Right lobe of liver (tissue), 6 donors: ENCODE measurements at regions not wholly inside any gene's neighbourhood (a gene's known extent, or its start where the extent isn't known, plus 50 kb on each side); places are given as distances from the start of the nearest gene placed in this dataset.

Experiments
- ATAC-seq, 4 donors: fragments of 200-7000 bp; cut with Tn5 transposase; one replicate each; pipeline ENCODE4 v1.9.1; 2020; ENCODE audit warnings: mild to moderate bottlenecking in 4 of 4, moderate library complexity in 4 of 4
- DNase-seq, 3 donors: peaks; one replicate each; pipeline ENCODE4 v3.0.0-alpha.2; 2020
- H3K27ac ChIP-seq, 3 donors: fragments of 200-600 bp; one replicate each; pipeline ENCODE4 v1.8.0; 2022
- H3K27me3 ChIP-seq, 2 donors: fragments of 200-600 bp; one replicate each; pipeline ENCODE4 v1.8.0; 2022
- H3K36me3 ChIP-seq, 4 donors: fragments of 200-600 bp; sonication (generic) in 1 of 4; one replicate each; pipeline versions ENCODE4 v1.5.1 to v1.8.0; 2017 to 2022; ENCODE audit warnings: control low read depth in 1 of 4
- H3K4me1 ChIP-seq, 4 donors: fragments of 200-600 bp; sonication (generic) in 1 of 4; one replicate each; pipeline versions ENCODE4 v1.5.1 to v1.8.0; 2017 to 2022; ENCODE audit warnings: control low read depth in 1 of 4
- H3K4me3 ChIP-seq, 3 donors: fragments of 200-600 bp; one replicate each; pipeline ENCODE4 v1.8.0; 2022
- H3K9me3 ChIP-seq, 4 donors: fragments of 200-600 bp; sonication (generic) in 1 of 4; one replicate each; pipeline versions ENCODE4 v1.5.1 to v1.8.0; 2017 to 2022; ENCODE audit warnings: control low read depth in 1 of 4
- POLR2A ChIP-seq: fragments of 450-650 bp; IDR thresholded peaks from one replicate; pipeline ENCODE4 v1.6.1; 2017; ENCODE audit warnings: antibody characterized with exemption, mild to moderate bottlenecking
- WGBS: methylation state at CpG from one replicate; pipeline ENCODE4 v1.1.6; 2018; ENCODE audit warnings: low coverage, low lambda C conversion rate; ENCODE audit not compliant: insufficient coverage; ENCODE audit errors: missing lambda C conversion rate; 5-methylcytosine and 5-hydroxymethylcytosine counted together
- intact Hi-C, 2 donors: fragments of 100-400 bp; cut with DNase I; formaldehyde crosslinking; loops; one replicate each; pipeline versions ENCODE4 v1.11.2 to v1.14.1; 2022
- TF ChIP-seq, protein P1 (sequence below), 4 donors: fragments of 200-600 bp in 3 of 4; fragments of 450-650 bp in 1 of 4; IDR thresholded peaks; one replicate each; pipeline versions ENCODE4 v1.5.1 to v1.8.0; 2016 to 2022; ENCODE audit warnings: antibody characterized with exemption in 4 of 4, mild to moderate bottlenecking in 2 of 4
- donor health status: DM: no; HTN: yes; CAD: no.
- donor health status: DM: no; HTN: no; CAD: no.
- donor health status: DM: no; HTN: no; CAD: no.
- donor health status: DM: no; HTN: yes; CAD: no.
- donor health status: DM: no; HTN: yes; CAD: no.

DNA sequence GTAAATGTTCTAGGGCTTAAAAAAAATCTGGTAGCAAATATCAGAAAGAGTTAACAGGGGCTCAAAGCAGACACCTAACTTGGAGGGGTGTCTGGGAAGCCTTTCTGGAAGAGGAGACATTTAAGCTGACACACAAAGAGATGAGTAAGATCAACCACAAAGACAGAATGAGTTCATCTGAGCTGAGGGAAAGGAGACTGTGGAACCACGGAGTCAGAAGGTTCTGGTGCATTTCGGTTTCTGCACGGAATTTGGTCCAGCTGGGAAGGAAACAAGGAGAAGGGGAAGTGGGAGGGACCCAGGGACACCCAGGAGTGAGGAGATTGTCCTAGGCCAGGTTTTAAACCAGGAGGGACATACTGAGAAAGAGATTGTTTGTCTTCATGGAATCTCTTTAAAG, 161.1 kb downstream of the PHETA1 start:
- no peaks in the 10 kb centered on the region for H3K36me3 ChIP-seq
- WGBS = 58% methylated on average over 3 of the region's 3 CpGs
- H3K4me3 ChIP-seq = no peak overlapping the region
- H3K9me3 ChIP-seq = no peaks in the 10 kb centered on the region
- H3K27me3 ChIP-seq = no peaks in the 10 kb centered on the region
- TF ChIP-seq, protein P1, sequence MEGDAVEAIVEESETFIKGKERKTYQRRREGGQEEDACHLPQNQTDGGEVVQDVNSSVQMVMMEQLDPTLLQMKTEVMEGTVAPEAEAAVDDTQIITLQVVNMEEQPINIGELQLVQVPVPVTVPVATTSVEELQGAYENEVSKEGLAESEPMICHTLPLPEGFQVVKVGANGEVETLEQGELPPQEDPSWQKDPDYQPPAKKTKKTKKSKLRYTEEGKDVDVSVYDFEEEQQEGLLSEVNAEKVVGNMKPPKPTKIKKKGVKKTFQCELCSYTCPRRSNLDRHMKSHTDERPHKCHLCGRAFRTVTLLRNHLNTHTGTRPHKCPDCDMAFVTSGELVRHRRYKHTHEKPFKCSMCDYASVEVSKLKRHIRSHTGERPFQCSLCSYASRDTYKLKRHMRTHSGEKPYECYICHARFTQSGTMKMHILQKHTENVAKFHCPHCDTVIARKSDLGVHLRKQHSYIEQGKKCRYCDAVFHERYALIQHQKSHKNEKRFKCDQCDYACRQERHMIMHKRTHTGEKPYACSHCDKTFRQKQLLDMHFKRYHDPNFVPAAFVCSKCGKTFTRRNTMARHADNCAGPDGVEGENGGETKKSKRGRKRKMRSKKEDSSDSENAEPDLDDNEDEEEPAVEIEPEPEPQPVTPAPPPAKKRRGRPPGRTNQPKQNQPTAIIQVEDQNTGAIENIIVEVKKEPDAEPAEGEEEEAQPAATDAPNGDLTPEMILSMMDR (IDR thresholded peaks at IDR 0.05) = no peak
- no peak for TF ChIP-seq POLR2A
- DNase-seq (no peak), ATAC-seq (no peak)
- intact Hi-C loops = no loop called here
- no peak overlapping the region for H3K27ac ChIP-seq
- H3K4me1 ChIP-seq = no peaks in the 10 kb centered on the region

DNA sequence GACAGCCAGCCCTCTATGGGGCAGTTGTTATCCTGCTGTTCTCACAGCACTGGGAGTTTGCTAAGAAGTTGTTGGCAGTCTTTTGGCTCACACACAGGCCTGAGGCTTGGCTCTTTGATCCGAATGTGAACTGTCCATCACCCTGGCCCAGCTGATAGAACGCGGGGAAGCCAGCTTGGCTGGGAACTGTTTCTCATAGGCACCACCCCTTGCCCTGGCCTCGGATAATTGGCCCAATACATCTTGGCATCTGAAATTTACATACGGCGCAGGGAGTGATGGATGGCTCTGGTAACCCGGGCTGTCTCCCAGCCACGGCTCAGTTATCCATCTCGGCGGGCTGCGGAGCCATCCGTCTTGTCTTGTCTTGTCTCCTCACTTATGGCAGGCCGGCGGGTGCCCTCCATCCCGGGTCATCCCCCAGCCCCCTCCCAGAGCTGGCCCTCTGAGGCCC, 164.1 kb downstream of the PHETA1 start:
- no peak for DNase-seq
- Histone ChIP-seq H3K36me3 (no peaks in the 10 kb centered on the region), H3K9me3 (no peaks in the 10 kb centered on the region), H3K27ac (no peak overlapping the region), H3K4me3 (no peak overlapping the region), H3K4me1 (no peaks in the 10 kb centered on the region), H3K27me3 (no peaks in the 10 kb centered on the region)
- 60% methylated on average over 2 of the region's 15 CpGs for WGBS
- no peak for ATAC-seq
- intact Hi-C loops = no loop called here
- TF ChIP-seq, protein P1 (IDR thresholded peaks at IDR 0.05) = no peak
- no peak for TF ChIP-seq POLR2A

DNA sequence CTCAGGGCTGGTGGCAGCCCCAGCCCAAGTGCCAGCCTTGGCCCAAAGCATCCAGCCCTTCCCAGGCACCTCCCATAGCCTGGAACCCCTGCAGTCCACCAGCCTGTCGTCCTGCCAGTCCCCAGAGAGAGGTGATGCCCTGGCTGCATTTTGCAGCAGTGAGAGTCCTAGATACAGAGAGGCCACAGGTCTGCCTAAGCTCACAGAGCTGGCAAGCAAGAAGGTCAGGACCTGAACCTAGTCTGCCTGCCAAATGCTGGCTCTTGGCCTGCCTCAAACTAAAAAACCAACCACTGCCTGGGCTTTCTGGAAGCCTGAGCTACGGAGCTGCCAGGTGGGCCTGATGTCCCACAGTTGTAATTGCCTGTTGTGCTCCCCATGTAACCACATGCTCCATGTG, 164.9 kb downstream of the PHETA1 start:
- Histone ChIP-seq H3K27me3 (no peaks in the 10 kb centered on the region), H3K36me3 (no peaks in the 10 kb centered on the region), H3K4me3 (no peak overlapping the region), H3K4me1 (no peaks in the 10 kb centered on the region), H3K27ac (no peak overlapping the region), H3K9me3 (no peaks in the 10 kb centered on the region)
- DNase-seq (peak in 1 of 3 donors; percentile 71), ATAC-seq (peak; percentile 61 to 91 (median 68))
- TF ChIP-seq POLR2A = no peak
- TF ChIP-seq, protein P1 (IDR thresholded peaks at IDR 0.05) = no peak
- intact Hi-C loops = no loop called here
- no CpG with 5 or more reads among the region's 2 CpGs for WGBS

DNA sequence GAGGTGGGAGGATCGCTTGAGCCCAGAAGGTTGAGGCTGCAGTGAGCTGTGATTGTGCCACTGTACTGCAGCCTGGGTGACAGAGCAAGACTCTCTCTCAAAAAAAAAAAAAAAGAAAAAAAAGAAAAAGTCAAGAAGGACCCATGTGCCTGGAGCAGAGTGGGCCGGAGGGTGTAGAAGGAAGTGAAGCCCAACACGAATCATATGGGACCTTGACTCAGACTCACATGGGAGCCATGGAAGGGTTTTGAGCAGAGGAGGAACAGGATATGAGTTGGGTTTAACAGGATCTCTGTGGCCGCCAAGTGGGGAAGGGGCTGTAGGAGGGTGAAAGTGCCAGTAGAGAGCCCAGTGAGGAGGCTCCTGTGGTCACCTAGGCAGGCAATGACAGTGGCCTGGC, 165.4 kb downstream of the PHETA1 start:
- no peak overlapping the region for H3K27ac ChIP-seq
- no peak for DNase-seq
- H3K4me3 ChIP-seq = no peak overlapping the region
- intact Hi-C loops = no loop called here
- H3K36me3 ChIP-seq = no peaks in the 10 kb centered on the region
- H3K4me1 ChIP-seq = no peaks in the 10 kb centered on the region
- ATAC-seq = peak in 1 of 4 donors; percentile 33
- 81% methylated on average over 4 of the region's 4 CpGs for WGBS
- TF ChIP-seq POLR2A = no peak
- TF ChIP-seq, protein P1 (IDR thresholded peaks at IDR 0.05) = no peak
- no peaks in the 10 kb centered on the region for H3K9me3 ChIP-seq
- H3K27me3 ChIP-seq = no peaks in the 10 kb centered on the region
